Upper lobe of left lung (tissue), 4 donors: ENCODE measurements at regions not wholly inside any gene's neighbourhood (a gene's known extent, or its start where the extent isn't known, plus 50 kb on each side); places are given as distances from the start of the nearest gene placed in this dataset.

ENCODE experiments used
- EP300 ChIP-seq, 4 donors: sonication (generic); formaldehyde crosslinking; IDR thresholded peaks; one replicate each; pipeline ENCODE4 v1.5.1; 2017; ENCODE audit warnings: antibody characterized with exemption in 4 of 4, control low read depth in 2 of 4
- POLR2AphosphoS5 ChIP-seq, 2 donors: sonication (generic); formaldehyde crosslinking; IDR thresholded peaks; one replicate each; pipeline ENCODE4 v1.5.1; 2017; ENCODE audit warnings: antibody characterized with exemption in 2 of 2
- TF ChIP-seq, protein P1 (sequence below), 6 experiments: fragments of 450-650 bp in 4 of 6; fragments of 200-600 bp in 2 of 6; sonication (generic) in 2 of 6; IDR thresholded peaks; one replicate each; pipeline ENCODE4 v1.5.1; 2016 to 2019; ENCODE audit warnings: antibody characterized with exemption in 6 of 6

DNA sequence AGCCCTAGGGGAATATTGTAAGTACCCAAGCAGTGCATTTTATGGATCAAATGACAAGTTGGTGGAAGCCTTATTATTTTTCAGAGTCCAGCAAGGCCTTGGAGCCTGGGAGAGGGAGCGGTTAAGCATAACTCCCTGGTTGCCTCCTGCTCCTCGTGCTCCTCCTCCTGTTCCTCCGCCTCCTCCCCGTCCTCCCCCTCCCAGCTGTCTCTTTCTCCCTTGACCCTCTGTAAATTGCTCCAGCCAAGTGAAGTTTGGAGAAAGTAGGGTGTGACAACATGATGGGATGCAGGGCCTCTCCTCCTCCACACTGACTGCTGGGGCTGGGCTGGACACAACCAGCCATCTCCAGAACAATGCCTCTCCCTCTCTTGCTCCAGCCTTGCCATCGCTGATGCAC is 586.9 kb downstream of the CCDC171 start:
- TF ChIP-seq, protein P1, sequence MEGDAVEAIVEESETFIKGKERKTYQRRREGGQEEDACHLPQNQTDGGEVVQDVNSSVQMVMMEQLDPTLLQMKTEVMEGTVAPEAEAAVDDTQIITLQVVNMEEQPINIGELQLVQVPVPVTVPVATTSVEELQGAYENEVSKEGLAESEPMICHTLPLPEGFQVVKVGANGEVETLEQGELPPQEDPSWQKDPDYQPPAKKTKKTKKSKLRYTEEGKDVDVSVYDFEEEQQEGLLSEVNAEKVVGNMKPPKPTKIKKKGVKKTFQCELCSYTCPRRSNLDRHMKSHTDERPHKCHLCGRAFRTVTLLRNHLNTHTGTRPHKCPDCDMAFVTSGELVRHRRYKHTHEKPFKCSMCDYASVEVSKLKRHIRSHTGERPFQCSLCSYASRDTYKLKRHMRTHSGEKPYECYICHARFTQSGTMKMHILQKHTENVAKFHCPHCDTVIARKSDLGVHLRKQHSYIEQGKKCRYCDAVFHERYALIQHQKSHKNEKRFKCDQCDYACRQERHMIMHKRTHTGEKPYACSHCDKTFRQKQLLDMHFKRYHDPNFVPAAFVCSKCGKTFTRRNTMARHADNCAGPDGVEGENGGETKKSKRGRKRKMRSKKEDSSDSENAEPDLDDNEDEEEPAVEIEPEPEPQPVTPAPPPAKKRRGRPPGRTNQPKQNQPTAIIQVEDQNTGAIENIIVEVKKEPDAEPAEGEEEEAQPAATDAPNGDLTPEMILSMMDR (IDR thresholded peaks at IDR 0.05), result no peak
- no peak for TF ChIP-seq POLR2AphosphoS5 (IDR thresholded peaks at IDR 0.05)
- no peak for TF ChIP-seq EP300 (IDR thresholded peaks at IDR 0.05)
